Activated naive CD8-positive, alpha-beta T cell treated with anti-CD3 and anti-CD28 coated beads, Interleukin-2, amount 10 ng/mL, durations not matched to agents 7 days and 5 days (primary cell): ENCODE measurements at regions not wholly inside any gene's neighbourhood (a gene's known extent, or its start where the extent isn't known, plus 50 kb on each side); places are given as distances from the start of the nearest gene placed in this dataset.
"Not testable (repeated sequence)": the region's sequence is repeated elsewhere in the genome, so short reads cannot be mapped to it uniquely, and the experiment has no call there.

Source experiments
- ATAC-seq: fragments of 150-1000 bp; cut with Tn5 transposase; one replicate; pipeline ENCODE4 v1.10.0; 2021; ENCODE audit warnings: low read depth, moderate library complexity
- POLR2A ChIA-PET: fragments of 350-600 bp; sonication (Branson Sonifier 250); formaldehyde crosslinking; loops from one replicate; lab custom pipeline; 2021; ENCODE audit warnings: antibody characterized with exemption; lab: Charles Lee
- DNase-seq: peaks from one replicate; pipeline ENCODE4 v3.0.0; 2021
- H3K27ac Mint-ChIP-seq: one replicate; pipeline ENCODE4 v1.8.0; 2022; ENCODE audit warnings: mild to moderate bottlenecking, mixed read lengths
- H3K27me3 Mint-ChIP-seq: one replicate; pipeline ENCODE4 v1.8.0; 2022; ENCODE audit warnings: mild to moderate bottlenecking, moderate library complexity, mixed read lengths
- H3K36me3 Mint-ChIP-seq: one replicate; pipeline ENCODE4 v1.8.0; 2021; ENCODE audit warnings: mild to moderate bottlenecking, mixed read lengths
- H3K4me1 Mint-ChIP-seq: one replicate; pipeline ENCODE4 v1.8.0; 2021; ENCODE audit warnings: mixed read lengths
- H3K4me3 Mint-ChIP-seq: one replicate; pipeline ENCODE4 v1.8.0; 2022; ENCODE audit warnings: mild to moderate bottlenecking, moderate library complexity, mixed read lengths
- H3K9me3 Mint-ChIP-seq: one replicate; pipeline ENCODE4 v1.8.0; 2021; ENCODE audit warnings: mixed read lengths

GRCh38 chr12:131535779-131536178 is 175.1 kb upstream of the SFSWAP start:
- Mint-ChIP-seq H3K4me1 (no peaks in the 10 kb centered on the region), H3K27ac (no peak overlapping the region), H3K9me3 (no peaks in the 10 kb centered on the region), H3K4me3 (no peak overlapping the region), H3K36me3 (no peaks in the 10 kb centered on the region), H3K27me3 (no peaks in the 10 kb centered on the region)
- DNase-seq (no peak), ATAC-seq (no peak)
- POLR2A ChIA-PET = no interaction called here

- peak; percentile 30 for ATAC-seq
- no peaks in the 10 kb centered on the region for H3K36me3 Mint-ChIP-seq
Observed at GRCh38 chr12:131536337-131536736, 174.6 kb upstream of the SFSWAP start.

GRCh38 chr12:131536766-131537165 is 174.1 kb upstream of the SFSWAP start:
- Mint-ChIP-seq H3K4me3 (no peak overlapping the region), H3K27me3 (no peaks in the 10 kb centered on the region), H3K27ac (no peak overlapping the region), H3K4me1 (no peaks in the 10 kb centered on the region), H3K9me3 (no peaks in the 10 kb centered on the region), H3K36me3 (no peaks in the 10 kb centered on the region)
- no peak for DNase-seq
- POLR2A ChIA-PET = no interaction called here
- no peak for ATAC-seq

More at GRCh38 chr12:131536337-131536736, 174.6 kb upstream of the SFSWAP start:
- no peaks in the 10 kb centered on the region for H3K27me3 Mint-ChIP-seq
- POLR2A ChIA-PET = no interaction called here
- no peak overlapping the region for H3K27ac Mint-ChIP-seq
- no peaks in the 10 kb centered on the region for H3K9me3 Mint-ChIP-seq
- no peak overlapping the region for H3K4me3 Mint-ChIP-seq
- H3K4me1 Mint-ChIP-seq = no peaks in the 10 kb centered on the region
- DNase-seq = no peak

GRCh38 chr12:131537267-131537958 is 173.5 kb upstream of the SFSWAP start:
- no peak overlapping the region for H3K4me3 Mint-ChIP-seq
- H3K4me1 Mint-ChIP-seq = no peaks in the 10 kb centered on the region
- ATAC-seq = no peak
- H3K27ac Mint-ChIP-seq = no peak overlapping the region
- no peak for DNase-seq
- POLR2A ChIA-PET = no interaction called here
- H3K27me3 Mint-ChIP-seq = no peaks in the 10 kb centered on the region
- no peaks in the 10 kb centered on the region for H3K9me3 Mint-ChIP-seq
- no peaks in the 10 kb centered on the region for H3K36me3 Mint-ChIP-seq

GRCh38 chr12:131539381-131539780 is 171.5 kb upstream of the SFSWAP start:
- POLR2A ChIA-PET = no interaction called here
- peaks cover 5% of the 10 kb centered on the region for H3K9me3 Mint-ChIP-seq
- DNase-seq = no peak
- no peak overlapping the region for H3K4me3 Mint-ChIP-seq
- no peaks in the 10 kb centered on the region for H3K36me3 Mint-ChIP-seq
- no peaks in the 10 kb centered on the region for H3K4me1 Mint-ChIP-seq
- no peaks in the 10 kb centered on the region for H3K27me3 Mint-ChIP-seq
- no peak for ATAC-seq
- H3K27ac Mint-ChIP-seq = no peak overlapping the region

GRCh38 chr12:131540138-131540623 is 170.7 kb upstream of the SFSWAP start:
- Mint-ChIP-seq H3K4me1 (no peaks in the 10 kb centered on the region), H3K4me3 (no peak overlapping the region), H3K27ac (no peak overlapping the region), H3K9me3 (peaks cover 5% of the 10 kb centered on the region), H3K27me3 (no peaks in the 10 kb centered on the region), H3K36me3 (no peaks in the 10 kb centered on the region)
- POLR2A ChIA-PET = no interaction called here
- ATAC-seq (no peak), DNase-seq (no peak)

GRCh38 chr12:131541512-131541911 is 169.4 kb upstream of the SFSWAP start:
- H3K27me3 Mint-ChIP-seq, POLR2A ChIA-PET, H3K9me3 Mint-ChIP-seq, H3K27ac Mint-ChIP-seq, H3K36me3 Mint-ChIP-seq, DNase-seq, H3K4me1 Mint-ChIP-seq, ATAC-seq, H3K4me3 Mint-ChIP-seq: not testable (repeated sequence)

- Mint-ChIP-seq H3K27ac (no peak overlapping the region), H3K36me3 (no peaks in the 10 kb centered on the region), H3K4me3 (no peak overlapping the region), H3K9me3 (peaks cover 5% of the 10 kb centered on the region), H3K4me1 (no peaks in the 10 kb centered on the region), H3K27me3 (no peaks in the 10 kb centered on the region)
- ATAC-seq = no peak
- POLR2A ChIA-PET = no interaction called here
- no peak for DNase-seq
Observed at GRCh38 chr12:131542351-131542750, 168.5 kb upstream of the SFSWAP start.

GRCh38 chr12:131543040-131543439 is 167.8 kb upstream of the SFSWAP start:
- Mint-ChIP-seq H3K27me3 (peaks cover 2% of the 10 kb centered on the region), H3K4me3 (no peak overlapping the region), H3K4me1 (no peaks in the 10 kb centered on the region), H3K27ac (no peak overlapping the region), H3K9me3 (peaks cover 5% of the 10 kb centered on the region), H3K36me3 (no peaks in the 10 kb centered on the region)
- POLR2A ChIA-PET = no interaction called here
- DNase-seq (no peak), ATAC-seq (no peak)

GRCh38 chr12:131547555-131547954 is 163.3 kb upstream of the SFSWAP start:
- no peaks in the 10 kb centered on the region for H3K4me1 Mint-ChIP-seq
- H3K27ac Mint-ChIP-seq = no peak overlapping the region
- H3K27me3 Mint-ChIP-seq = peaks cover 8% of the 10 kb centered on the region
- ATAC-seq (no peak), DNase-seq (no peak)
- H3K9me3 Mint-ChIP-seq = peaks cover 5% of the 10 kb centered on the region
- H3K4me3 Mint-ChIP-seq = no peak overlapping the region
- POLR2A ChIA-PET = no interaction called here
- no peaks in the 10 kb centered on the region for H3K36me3 Mint-ChIP-seq

- ATAC-seq (no peak), DNase-seq (no peak)
- H3K9me3 Mint-ChIP-seq = no peaks in the 10 kb centered on the region
- peaks cover 9% of the 10 kb centered on the region for H3K27me3 Mint-ChIP-seq
- no peaks in the 10 kb centered on the region for H3K4me1 Mint-ChIP-seq
- H3K4me3 Mint-ChIP-seq = no peak overlapping the region
- H3K27ac Mint-ChIP-seq = no peak overlapping the region
- no peaks in the 10 kb centered on the region for H3K36me3 Mint-ChIP-seq
- POLR2A ChIA-PET = no interaction called here
Observed at GRCh38 chr12:131550121-131550520, 160.8 kb upstream of the SFSWAP start.

GRCh38 chr12:131551675-131552491 is 159.0 kb upstream of the SFSWAP start:
- Mint-ChIP-seq H3K4me3 (no peak overlapping the region), H3K4me1 (no peaks in the 10 kb centered on the region), H3K36me3 (no peaks in the 10 kb centered on the region), H3K9me3 (no peaks in the 10 kb centered on the region), H3K27me3 (peaks cover 9% of the 10 kb centered on the region), H3K27ac (no peak overlapping the region)
- DNase-seq (no peak), ATAC-seq (no peak)
- POLR2A ChIA-PET = no interaction called here

- Mint-ChIP-seq H3K27ac (no peak overlapping the region), H3K36me3 (no peaks in the 10 kb centered on the region), H3K4me1 (no peaks in the 10 kb centered on the region), H3K9me3 (no peaks in the 10 kb centered on the region), H3K4me3 (no peak overlapping the region), H3K27me3 (peaks cover 9% of the 10 kb centered on the region)
- ATAC-seq = no peak
- POLR2A ChIA-PET = no interaction called here
- DNase-seq = no peak
Observed at GRCh38 chr12:131552492-131552863, 158.4 kb upstream of the SFSWAP start.
